ENCODE measurements at regions not wholly inside any gene's neighbourhood (a gene's known extent, or its start where the extent isn't known, plus 50 kb on each side); places are given as distances from the start of the nearest gene placed in this dataset.

- intact Hi-C loops (cut with DNase I; ENCODE audit: low total_unique reads) = no loop called here
- H3K4me3 ChIP-seq = no peak overlapping the region
- no peaks in the 10 kb centered on the region for H3K36me3 ChIP-seq
- no peak for TF ChIP-seq CTCF (IDR thresholded peaks at IDR 0.05)
- no peak for TF ChIP-seq EP300 (IDR thresholded peaks at IDR 0.05)
- no peak for TF ChIP-seq POLR2AphosphoS5 (IDR thresholded peaks at IDR 0.05)
- no peak for TF ChIP-seq POLR2A (IDR thresholded peaks at IDR 0.05)
- H3K4me1 ChIP-seq = no peaks in the 10 kb centered on the region
- 68 to 75% (median 69%) methylated on average over 7 of the region's 7 CpGs for WGBS, 5 donors
- no peak overlapping the region for H3K27ac ChIP-seq
- DNase-seq = no peak
- H3K9me3 ChIP-seq = no peaks in the 10 kb centered on the region
- H3K27me3 ChIP-seq = no peaks in the 10 kb centered on the region
Measured at GRCh38 chr5:57538341-57538955, 55.8 kb upstream of the ACTBL2 start.

- intact Hi-C loops (cut with DNase I; ENCODE audit: low total_unique reads) = no loop called here
- no peak for TF ChIP-seq POLR2A (IDR thresholded peaks at IDR 0.05)
- TF ChIP-seq EP300 (IDR thresholded peaks at IDR 0.05) = no peak
- TF ChIP-seq POLR2AphosphoS5 (IDR thresholded peaks at IDR 0.05) = no peak
- no peak for TF ChIP-seq CTCF (IDR thresholded peaks at IDR 0.05)
- H3K9me3 ChIP-seq = no peaks in the 10 kb centered on the region
- 76 to 88% (median 82%) methylated on average over 2 of the region's 2 CpGs for WGBS, 5 donors
- DNase-seq = no peak
- H3K27me3 ChIP-seq = no peaks in the 10 kb centered on the region
- no peaks in the 10 kb centered on the region for H3K4me1 ChIP-seq
- H3K27ac ChIP-seq = no peak overlapping the region
- no peak overlapping the region for H3K4me3 ChIP-seq
- H3K36me3 ChIP-seq = no peaks in the 10 kb centered on the region
Measured at GRCh38 chr5:57537811-57538210, 55.2 kb upstream of the ACTBL2 start.

GRCh38 chr5:57532513-57533497 lies 50.2 kb upstream of the ACTBL2 start:
- H3K27ac ChIP-seq = no peak overlapping the region
- intact Hi-C loops (cut with DNase I; ENCODE audit: low total_unique reads) = no loop called here
- H3K4me3 ChIP-seq = no peak overlapping the region
- DNase-seq = no peak
- TF ChIP-seq POLR2A (IDR thresholded peaks at IDR 0.05) (no peak), CTCF (IDR thresholded peaks at IDR 0.05) (no peak), EP300 (IDR thresholded peaks at IDR 0.05) (no peak), POLR2AphosphoS5 (IDR thresholded peaks at IDR 0.05) (no peak)
- H3K4me1 ChIP-seq = peaks cover 0 to 5% (median 0%) of the 10 kb centered on the region in 4 donors
- no peaks in the 10 kb centered on the region for H3K36me3 ChIP-seq
- H3K9me3 ChIP-seq = no peaks in the 10 kb centered on the region
- WGBS, 5 donors = 52 to 69% (median 61%) methylated on average over 4 of the region's 4 CpGs
- no peaks in the 10 kb centered on the region for H3K27me3 ChIP-seq

All from stomach (tissue), 8 donors.